GM19452 (cell line): ENCODE measurements at regions not wholly inside any gene's neighbourhood (a gene's known extent, or its start where the extent isn't known, plus 50 kb on each side); places are given as distances from the start of the nearest gene placed in this dataset.
"Not testable (repeated sequence)": the region's sequence is repeated elsewhere in the genome, so short reads cannot be mapped to it uniquely, and the experiment has no call there.

Source experiments
- ATAC-seq: cut with Tn5 transposase; IDR thresholded peaks from one replicate; pipeline ENCODE4 v1.9.1; 2021; ENCODE audit not compliant: unreplicated experiment

DNA sequence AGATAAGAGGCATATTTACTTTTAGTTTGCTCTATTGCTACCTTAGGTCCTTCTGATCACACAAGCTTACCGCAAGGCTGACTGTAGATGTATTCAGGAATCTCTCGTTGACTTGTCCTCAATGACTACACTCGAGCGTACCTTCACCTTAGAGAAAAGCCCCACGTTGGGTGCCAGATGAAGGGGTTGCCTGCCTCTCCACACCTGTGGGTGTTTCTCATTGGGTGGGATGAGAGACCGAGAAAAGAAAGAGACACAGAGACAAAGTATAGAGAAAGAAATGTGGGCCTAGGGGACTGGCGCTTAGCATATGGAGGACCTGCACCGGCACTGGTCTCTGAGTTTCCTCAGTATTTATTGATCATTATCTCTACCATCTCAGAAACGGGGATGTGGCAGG, 51.8 kb downstream of the ASCL4 start:
- no peak for ATAC-seq

DNA sequence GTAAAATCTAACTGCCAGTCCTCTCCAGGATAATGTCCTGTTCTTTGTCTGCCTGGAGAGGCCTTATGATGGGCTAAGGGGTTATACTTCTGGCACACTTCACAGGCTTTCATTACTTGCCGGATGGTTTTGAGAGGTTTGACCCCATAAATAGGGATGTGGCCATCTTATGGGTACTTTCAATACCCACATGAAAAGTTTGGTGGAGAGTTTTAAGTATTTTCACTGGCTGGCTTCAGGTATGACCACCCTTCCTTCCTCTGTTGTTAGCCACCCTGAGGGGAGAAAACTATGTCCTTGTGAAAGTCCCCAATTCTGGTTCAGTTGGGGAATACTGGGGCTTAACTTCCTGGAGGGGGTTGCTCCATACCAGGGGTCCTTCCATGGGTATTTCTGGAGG, 54.8 kb downstream of the ASCL4 start:
- no peak for ATAC-seq

DNA sequence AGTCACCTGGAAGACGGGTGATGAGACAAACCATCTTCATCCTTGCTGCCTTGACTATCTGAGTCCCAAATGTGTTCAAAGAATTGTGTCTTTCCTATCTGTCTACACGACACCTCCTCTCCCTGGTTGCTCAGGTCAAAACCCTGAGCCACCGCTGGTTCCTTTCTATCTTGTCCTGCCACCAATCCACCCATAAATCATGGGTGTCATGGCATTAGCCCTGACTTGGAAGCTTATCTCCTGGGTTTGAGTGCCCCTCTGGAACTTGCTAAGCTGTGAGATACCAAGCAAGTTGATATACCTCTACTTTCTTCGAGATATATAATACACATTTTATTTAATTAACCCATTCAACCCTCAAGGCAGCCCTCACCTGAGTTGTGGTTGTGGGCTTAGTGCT, 57.9 kb downstream of the ASCL4 start:
- ATAC-seq, result no peak

DNA sequence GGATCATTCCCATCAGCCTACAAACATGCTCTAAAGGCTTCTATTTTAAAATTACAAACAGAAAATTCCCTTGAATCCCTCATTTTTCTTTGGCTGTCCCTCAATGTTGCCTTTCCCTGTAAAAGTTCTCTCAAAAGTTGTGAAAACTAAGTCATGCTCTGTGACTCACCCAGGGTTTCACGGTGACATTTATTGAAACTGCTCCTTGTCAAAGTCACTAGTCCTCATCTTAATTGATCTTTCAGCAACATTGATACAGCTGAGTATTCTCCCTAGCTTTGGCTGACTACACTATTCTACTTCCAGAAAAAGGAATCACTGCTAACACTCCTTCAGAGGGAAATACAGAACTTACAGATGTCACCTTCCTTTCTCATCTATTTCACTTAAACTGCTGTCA, 65.7 kb downstream of the ASCL4 start:
- no peak for ATAC-seq

DNA sequence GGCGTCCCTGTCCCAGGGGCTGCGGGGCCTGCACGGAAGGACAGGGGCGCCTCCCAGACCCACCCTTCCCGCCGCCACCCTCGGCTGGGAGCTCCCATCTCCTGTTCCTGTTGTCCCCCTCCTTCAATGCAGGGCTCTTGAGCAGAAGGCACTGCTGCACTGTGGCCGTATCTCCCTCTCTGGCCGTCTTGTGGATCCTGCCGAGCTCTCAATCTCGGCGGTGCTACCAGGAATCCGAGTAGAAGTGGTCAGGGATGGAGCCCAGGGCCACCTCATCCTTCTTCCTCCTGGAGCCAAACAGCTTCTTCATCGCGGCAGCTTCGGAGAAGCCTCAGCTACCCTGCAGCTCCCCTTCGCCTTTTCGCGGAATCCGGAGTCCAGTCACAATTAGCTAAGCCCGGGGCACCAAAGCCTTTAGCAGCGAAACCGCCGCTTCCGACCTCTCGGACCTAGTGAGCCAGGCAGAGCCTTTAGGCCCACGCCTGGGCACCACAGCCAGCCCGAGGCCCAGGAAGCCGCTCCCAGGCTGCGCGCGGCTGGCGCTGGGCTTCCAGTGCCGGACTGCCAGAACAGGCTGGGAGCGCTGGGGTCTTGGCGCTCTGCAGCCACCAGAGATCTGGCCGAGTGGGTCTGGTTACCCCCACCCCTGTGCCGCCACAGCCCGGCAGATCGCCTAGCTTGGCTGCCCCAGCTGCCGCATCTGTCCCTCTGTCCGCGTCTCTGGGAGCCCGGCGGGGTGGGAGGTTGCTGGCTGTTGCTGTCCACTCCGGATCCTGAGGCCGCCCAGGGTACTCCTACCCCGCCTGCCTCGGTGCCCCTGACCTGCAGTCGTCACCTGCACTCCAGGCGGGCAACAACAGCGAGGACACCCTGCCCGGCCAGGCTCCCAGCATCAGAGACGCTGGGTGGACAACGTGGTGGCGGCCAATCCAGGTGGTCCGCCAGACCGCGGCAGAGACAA, 69.1 kb downstream of the ASCL4 start:
- ATAC-seq, result no peak

DNA sequence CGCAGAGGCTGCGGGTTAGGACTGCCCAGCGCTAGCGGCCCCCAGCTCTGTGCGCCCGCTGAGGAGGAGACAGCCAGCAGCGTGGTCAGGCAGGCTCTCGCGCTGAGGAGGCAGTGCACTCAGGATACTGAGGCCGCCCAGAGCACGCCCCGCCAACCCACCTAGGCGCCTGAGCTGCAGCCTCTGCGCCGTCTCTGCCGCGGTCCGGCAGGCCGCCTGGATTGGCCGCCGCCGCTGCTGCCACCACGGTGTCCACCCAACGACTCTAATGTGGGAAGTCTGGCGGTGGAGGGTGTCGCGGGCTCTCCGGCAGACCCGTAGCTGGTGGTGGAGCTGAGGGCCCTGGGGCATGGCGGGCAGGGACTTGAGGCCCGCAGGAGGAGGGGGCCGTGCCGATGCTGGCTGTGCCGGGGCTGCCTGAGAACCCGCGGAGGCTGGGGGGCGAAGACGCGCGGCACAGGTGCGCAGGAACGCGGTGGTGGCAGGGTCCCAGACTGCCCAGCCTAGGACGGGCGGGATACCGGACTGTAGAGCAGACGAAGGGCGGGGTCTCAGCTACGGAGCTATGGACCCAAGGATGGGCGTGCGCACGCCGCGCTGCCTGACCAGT, 69.9 kb downstream of the ASCL4 start:
- no peak for ATAC-seq

DNA sequence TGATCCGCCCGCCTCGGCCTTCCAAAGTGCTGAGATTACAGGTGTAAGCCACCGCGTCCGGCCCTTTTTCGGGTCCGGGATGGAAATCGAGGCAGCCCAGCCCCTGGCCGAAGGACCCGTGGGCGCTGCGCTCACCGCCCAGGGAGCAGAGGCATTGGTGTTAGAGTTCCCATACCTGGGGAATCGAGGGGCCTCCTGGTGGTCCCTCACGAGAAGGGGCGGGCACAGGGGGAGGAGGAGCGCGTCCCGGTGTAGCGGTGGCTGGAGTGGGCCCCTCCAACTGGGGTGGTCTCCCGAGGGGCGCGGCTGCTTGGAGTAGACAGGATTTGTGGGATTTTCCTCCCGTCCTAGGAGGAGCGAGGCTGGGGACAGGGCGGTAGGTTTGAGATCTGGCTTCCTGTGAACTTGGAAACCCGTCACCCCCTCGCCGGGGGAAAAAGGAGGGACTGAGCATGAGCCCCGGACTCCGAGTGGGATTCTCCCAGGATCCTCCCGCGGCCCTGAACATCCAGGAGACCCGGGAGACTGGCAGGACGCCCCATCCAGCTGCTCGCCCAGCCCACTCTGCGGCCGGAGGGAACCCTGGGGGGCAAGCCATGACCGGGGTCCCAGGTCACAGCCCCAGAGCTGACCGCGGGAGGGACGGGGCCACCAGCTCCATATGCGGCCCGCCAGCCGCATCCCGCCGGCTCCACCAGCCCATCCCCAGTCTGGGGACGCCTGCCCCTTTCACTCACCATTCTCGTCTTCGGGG, 70.9 kb downstream of the ASCL4 start:
- ATAC-seq, result no peak

DNA sequence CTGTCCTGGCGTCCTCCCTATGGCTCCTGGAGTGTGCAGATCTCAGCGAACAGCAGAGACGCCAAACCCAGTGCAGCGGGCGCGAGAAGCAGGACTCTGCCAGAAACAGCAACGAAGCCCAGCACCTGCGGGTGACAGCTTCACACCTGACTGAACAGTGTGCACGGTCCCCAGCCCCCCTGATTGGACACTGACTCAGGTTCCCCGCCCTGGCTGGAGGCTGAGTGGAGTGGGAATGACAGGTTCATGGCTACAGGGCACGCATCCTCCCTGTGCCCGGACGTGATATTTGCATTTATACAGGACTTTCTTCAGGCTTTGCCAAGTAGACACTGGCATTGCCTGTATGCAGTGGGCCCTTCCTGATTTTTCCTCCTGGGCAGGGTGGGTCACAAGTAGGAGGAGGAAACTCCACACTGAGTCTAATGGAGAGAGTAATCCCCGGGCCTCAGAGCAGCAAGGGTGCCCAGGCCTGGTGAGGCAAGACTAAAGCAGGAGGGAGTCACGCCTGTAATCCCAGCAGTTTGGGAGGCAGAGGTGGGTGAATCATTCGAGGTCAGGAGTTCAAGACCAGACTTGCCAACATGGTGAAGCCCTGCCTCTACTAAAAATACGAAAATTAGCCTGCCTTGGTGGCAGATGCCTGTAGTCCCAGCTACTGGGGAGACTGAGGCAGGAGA, 71.6 kb downstream of the ASCL4 start:
- ATAC-seq, result no peak

DNA sequence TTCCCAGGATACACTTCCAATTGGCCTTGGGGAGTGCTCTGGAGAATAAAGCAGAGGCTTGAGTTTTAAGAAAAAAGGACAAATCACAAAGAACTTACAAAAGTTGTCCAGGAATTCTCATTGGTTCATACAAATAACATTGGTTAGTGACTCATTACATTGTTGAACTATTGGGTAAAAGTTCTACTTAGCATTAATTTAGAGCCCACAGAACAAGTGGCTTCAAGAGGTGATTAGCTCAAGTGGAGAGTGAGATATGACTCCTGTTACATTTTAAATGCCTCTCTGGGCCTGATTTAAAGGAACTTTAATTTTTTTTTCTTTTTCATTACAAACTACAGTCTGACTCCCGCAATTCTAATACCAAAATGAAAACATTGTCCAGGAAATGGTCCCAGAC, 72.9 kb downstream of the ASCL4 start:
- ATAC-seq, result no peak

DNA sequence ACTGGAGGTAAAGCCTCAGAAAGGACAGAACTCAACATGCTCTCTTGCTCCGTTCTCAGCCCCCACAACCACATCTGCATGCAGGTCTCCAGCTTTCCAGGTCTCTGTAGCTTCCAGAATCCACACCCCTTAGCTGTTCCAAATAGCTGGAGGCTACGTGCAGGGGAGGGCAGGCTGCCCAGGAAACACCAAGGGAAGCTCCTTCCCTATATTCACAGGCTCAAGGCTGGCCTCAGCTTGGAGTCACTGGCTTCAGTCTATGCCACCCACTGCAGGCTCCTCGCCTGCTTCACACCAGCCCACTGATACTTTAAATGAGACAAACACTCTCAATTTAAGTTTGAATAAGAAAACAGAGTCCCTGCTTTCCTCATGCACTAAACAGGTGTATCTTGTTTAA, 73.3 kb downstream of the ASCL4 start:
- no peak for ATAC-seq

DNA sequence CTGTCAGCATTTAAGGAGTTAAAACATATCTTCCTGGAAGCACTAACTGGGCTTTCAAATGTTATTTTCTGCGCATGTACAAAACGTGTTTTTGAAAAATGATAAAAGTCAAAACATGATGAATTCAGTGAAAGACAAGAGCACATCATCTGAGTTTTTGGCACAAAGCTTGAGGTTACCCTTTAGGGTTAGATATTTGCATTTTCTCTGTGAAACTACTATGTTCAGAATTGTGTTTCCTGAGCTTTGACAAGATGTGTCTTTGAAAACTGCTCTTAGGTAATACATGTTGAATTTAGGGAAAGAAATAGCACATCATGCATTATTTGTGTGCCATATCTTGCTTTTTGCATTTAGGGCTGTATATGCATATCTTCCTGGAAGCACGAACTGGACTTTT, 79.0 kb downstream of the ASCL4 start:
- no peak for ATAC-seq

DNA sequence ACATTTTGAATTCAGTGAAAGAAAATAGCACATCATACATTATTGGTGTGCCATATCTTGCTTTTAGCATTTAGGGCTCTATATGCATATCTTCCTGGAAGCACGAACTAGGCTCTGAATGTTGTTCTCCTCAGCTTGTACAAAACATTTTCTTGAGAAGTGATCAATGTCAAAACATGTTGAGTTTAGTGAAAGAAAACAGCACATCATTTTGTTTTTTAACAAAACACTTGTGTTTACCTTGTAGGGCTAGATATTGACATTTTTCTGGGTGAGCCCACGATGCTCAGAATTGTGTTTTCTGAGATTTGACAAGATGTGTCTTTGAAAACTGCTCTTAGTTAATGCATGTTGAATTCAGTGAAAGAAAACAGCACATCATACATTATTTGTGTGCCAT, 81.0 kb downstream of the ASCL4 start:
- no peak for ATAC-seq

DNA sequence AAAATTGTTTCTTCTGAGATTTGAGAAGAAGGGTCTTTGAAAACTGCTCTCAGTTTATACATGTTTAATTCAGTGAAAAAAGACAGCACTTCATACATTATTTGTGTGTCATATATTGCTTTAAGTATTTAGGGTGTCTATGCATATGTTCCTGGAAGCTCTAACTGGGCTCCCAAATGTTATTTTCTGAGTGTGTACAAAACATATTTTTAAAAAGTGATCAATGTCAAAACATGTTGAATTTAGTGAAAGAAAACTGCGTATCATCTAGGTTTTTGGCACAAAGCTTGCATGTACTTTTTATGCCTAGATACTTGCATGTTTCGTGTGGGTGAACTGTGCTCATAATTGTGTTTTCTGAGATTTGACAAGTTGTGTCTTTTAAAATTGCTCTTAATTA, 81.6 kb downstream of the ASCL4 start:
- no peak for ATAC-seq

DNA sequence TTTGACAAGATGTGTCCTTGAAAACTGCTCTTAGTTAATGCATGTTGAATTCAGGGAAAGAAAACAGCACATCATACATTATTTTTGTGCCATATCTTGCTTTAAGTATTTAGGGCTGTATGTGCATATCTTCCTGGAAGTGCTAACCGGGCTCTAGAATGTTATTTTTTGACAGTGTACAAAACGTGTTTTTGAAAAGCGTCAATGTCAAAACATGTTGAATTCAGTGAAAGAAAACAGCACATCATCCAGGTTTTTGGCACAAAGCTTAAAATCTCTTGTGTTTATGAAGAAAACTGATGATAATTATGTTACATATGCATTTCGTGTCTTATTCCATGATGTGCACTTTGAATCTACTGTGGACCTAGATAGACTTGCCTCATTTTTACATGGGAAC, 82.7 kb downstream of the ASCL4 start:
- no peak for ATAC-seq

DNA sequence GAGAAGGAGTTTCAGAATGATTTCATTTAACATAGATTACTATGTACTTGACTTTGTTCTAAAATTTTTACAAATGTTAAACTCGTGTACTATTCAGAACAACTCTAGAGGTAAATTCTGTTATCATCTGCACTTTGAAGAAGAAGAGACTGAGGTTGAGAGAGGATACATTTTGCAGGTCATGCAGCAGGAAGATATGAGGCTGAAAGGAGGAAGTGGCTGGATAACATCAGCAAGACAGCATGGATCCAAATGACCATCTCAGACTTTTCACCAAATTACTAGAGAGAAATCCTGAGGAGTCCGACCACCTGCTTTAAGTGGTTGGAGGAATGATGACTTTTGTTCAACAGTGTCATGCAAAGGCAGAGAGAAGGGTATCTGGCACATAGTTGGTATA, 84.9 kb downstream of the ASCL4 start:
- ATAC-seq, result no peak

DNA sequence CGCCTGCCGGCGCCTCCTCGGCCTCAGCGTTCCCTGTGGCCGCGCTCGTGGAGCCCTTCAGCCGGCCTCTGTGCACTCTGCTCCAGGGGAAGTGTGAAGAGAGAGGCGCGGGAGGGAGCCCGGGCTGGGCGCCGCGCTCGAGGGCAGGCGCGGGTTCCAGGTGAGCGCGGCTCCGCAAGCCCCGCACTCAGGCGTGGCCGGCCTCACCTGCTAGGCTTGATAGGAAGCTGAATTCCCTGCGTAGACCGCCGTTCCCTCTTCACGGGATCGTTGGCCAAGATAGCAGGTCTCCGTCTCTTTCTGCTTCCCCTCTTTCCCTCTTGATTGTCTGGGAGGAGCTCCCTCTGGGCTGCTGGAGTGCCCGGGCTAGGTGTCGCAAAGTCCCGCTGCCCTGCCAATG, 89.7 kb downstream of the ASCL4 start:
- ATAC-seq, result no peak

DNA sequence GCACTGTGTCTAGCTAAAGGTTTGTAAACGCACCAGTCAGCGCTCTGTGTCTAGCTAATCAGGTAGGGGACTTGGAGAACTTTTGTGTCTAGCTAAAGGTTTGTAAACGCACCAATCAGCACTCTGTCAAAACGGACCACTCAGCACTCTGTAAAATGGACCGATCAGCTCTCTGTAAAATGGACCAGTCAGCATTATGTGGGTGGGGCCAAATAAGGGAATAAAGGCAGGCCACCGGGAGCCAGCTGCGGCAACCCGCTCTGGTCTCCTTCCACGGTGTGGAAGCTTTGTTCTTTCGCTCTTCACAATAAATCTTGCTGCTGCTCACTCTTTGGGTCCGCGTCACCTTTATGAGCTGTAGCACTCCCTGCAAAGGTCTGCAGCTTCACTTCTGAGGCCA, 90.2 kb downstream of the ASCL4 start:
- not testable (repeated sequence) for ATAC-seq

DNA sequence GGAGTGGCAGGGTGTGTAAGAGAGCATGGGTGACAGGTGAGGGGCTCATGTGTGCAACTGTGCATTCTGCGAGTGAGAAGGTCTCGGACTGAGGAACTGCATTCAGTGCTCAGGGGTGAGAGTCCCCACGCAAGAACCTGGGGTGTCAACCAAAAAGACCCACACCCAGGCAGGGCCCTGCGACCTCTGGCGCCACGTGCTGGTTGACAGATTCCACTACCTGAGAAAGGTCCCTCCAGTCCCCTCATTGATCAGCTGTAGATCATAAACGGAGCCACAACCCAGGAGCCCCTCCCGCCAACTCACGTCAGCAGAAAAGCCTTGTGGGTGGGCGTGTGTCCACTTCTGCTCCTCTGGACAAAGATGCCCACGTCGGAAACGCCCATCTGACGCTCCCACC, 98.7 kb downstream of the ASCL4 start:
- ATAC-seq, result no peak

DNA sequence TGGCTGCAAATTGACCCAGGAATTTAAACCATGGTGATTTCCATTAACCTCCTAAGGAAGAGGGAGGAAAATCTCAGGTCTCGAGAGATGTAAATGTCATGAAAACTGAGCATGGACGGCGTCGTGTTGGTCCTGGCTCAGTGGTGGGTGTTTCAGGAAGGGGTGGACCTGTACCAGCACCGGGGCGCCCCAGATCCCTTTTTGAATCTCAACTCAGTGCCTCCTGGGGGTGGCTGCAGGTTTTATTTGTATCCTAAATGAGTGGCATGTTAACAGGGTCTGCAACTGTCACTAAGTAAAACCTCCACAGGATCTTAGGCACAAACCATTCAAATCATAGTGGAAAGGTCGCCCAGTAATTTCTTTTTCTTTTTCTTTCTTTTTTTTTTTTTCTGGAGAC, 101.3 kb downstream of the ASCL4 start:
- ATAC-seq, result no peak

DNA sequence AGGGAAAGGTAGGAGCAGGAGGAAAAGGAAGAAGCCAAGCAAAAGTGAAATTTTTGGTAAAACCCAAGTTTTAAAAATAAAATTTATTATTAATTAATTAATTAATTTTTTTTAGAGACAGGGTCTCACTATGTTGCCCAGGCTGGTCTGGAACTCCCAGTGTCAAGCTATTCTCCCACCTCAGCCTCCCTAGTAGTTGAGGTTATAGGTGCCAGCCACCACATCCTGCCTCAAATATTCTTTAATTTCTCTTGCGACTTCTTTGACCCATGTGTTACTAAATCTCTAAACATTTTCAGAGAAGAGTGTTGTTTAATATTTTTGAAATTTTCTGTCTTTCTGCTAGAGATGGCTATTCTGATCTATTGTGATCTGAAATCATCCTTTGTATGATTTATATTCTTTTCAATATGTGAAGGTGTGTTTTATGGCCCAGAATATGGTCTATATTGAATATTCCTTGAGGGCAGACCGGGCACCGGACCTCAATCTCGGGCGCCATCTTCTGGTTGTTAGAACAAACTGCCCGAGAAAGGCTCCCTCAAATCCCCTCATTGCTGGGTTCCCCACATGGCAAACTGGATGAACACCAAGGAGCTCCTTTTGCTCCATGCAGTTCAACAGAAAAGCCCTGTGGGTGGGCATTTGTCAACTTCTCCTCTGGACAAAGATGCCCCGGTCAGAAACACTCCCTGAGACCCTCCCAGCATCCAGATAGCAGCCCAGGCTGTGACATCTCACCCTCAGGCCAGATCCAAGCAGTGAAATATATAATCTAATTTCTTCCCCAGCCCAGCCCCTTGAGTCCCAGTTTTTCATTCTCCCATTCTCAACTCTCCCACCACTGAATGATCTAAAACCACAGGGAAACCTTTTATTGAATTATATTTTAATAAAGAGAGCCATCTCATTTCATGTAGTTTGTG, 110.5 kb downstream of the ASCL4 start:
- no peak for ATAC-seq
